Ammon's horn (tissue), 1 donor: ENCODE measurements at regions not wholly inside any gene's neighbourhood (a gene's known extent, or its start where the extent isn't known, plus 50 kb on each side); places are given as distances from the start of the nearest gene placed in this dataset.

ENCODE experiments used
- DNase-seq: peaks from one replicate; pipeline ENCODE4 v3.0.0-alpha.2; 2016; ENCODE audit warnings: low spot score

DNA sequence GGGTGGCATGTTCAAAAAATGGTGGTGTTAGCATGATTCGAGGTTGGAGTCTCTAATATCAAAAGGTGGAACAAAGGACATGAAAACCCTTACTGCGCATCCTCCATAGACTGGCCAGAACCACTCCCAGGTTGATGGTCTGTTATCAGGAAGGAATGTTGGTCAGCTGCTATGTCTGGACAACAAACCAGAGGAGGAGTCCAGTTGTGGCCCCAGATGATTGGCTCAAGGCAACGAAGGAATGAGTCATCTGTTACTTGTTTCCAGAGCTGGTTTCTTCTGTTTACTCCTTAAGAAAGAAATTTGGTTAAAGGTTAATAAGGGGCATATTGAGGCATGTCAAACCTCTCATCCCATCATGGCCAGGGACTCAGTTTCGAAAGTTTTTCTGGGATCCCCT lies 56.8 kb upstream of the GRIA4 start:
- no peak for DNase-seq

- no peak for DNase-seq
Observed at GRCh38 chr11:105548359-105548758, 61.5 kb upstream of the GRIA4 start.

DNA sequence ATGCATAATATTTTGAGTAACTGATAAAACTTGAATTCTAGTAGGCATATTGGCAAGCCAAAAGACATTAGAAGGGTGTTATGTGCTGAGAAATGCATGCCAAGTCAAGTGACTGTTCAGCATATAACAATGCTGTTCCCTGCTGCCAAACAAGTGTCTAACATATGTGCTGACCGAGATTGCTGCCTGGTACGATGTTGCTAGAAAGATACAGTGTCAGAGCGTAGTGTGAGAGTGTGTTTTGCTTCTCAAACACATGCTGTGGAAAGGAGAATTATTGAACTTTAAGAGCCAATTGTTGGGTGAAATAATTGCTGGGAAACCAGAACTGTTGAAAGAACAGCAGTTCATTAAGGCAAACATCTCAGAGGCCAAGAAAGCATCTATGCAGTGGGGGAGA lies 71.3 kb upstream of the GRIA4 start:
- DNase-seq = no peak

- no peak for DNase-seq
Observed at GRCh38 chr11:105537531-105537930, 72.3 kb upstream of the GRIA4 start.

GRCh38 chr11:105524286-105524685 lies 85.6 kb upstream of the GRIA4 start:
- DNase-seq = peak; percentile 17

DNA sequence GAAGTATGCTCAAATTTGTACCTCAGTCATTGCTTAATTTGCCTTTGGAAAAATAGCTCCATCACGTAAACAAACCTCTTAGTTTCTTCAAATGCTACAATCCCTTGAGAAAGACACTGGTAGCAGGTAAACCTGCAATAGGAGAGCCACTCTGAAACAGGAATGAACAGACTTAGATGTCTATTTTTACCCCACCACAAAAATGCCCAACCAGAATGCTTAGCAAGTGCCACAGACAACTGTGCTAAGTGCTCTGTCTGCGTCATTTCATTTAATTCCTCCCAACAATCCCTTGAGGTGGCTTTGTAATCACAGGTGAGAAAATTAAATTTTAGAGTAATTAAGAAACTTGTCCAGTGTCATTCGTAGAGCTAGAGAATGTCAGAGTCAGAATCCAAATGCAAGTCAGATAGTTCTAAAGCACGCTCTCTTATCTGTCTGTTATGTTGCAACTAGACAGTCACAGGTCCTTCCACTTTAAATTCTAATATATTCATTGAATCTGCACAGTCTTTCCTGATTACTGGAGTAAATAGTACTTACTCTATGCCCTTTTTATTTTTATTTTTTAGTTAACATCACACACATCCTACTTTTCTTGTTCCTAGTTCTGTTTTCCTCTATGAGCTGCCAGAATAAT lies 89.0 kb upstream of the GRIA4 start:
- DNase-seq = no peak

GRCh38 chr11:105507496-105508254 lies 102.2 kb upstream of the GRIA4 start:
- DNase-seq = no peak

- DNase-seq = no peak
Observed at GRCh38 chr11:105492010-105492409, 117.9 kb upstream of the GRIA4 start.

DNA sequence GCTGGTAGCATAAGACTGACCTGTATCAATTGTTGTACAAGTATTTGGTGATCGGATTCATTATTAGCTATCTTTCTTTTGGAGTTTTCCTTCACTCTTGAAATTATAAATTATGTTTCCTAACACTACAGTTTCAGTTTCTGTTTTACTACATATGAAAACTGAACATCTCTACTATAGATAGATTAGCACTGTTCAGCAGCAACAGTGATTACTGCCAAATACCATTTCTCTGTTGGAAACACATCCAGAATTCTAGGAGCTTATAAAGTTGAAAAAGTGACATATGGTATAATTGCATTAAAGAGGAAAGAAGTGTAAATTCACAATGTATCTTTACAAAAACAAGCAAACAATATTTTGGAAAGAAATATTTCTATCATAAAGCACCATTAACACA lies 118.5 kb upstream of the GRIA4 start:
- no peak for DNase-seq

DNA sequence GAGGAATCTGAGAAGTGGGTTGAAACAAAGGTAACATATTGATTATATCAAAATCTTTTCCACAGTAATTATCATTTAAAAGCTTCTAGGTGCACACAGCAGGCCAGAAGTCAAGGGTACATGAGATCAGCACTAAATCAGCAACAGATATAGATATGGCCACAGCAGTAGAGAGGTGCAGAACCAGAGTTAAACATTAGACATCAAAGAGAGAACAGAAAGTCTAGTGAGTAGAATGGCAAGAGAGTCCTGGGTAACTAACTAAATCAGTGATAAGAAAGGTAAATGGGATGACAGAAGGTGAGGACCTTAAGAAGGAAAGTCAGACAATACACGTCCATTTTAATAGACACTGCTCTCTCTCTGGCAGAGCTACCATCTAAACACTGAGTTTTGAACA lies 119.5 kb upstream of the GRIA4 start:
- DNase-seq = no peak

DNA sequence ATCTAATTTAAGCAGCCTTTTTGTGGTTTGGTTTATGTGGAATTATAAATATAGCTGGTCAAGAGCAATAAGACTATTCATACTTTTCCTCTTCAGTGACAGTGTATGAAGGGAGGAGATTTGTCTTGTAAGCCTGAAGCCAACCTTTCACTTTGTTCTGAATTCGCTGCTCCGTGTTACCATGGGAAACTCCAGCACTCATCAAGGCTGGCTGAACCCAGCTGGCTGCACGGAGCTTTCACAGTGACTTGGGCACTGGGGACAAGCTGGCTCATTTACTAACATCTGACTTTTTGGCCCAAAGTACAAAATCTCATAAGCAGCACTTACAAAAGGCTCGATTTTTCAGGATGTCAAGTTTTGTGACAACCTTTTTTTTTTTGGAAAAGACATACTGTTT lies 120.4 kb upstream of the GRIA4 start:
- peak; percentile 77 for DNase-seq

DNA sequence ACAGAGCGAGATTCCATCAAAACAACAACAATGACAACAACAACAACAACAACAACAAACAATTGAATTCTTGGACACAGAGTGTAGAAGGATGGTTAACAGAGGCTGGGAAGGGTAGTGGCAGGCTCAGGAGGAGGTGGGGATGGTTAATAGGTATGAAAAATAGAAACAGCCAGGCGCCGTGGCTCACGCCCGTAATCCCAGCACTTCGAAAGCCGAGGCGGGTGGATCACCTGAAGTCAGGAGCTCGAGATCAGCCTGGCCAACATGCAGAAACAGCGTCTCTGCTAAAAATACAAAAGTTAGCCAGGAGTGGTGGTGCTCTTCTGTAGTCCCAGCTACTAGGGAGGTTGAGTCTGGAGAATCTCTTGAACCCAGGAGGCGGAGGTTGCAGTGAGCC lies 122.9 kb upstream of the GRIA4 start:
- no peak for DNase-seq

DNA sequence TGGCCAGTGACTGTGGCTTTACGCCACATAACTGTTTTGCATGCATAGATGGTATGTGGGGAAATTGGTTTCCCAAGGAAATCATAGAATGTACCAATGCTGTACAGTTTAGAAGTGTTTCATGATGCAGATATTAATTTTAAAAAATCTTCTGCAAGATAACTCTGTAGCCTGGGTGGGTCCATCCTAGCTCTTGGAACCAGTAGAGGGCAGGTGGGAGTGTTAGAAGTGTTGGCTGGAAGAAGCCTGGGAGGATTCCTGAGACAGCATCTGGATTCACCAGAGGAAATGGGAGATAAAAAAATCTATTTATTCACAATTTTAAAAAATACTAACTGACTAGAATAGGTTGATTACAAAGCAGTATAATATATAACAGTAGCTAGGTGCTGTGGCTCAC lies 139.9 kb upstream of the GRIA4 start:
- DNase-seq = no peak

- DNase-seq = no peak
Observed at GRCh38 chr11:105468154-105468553, 141.7 kb upstream of the GRIA4 start.

- DNase-seq = no peak
Observed at GRCh38 chr11:105466582-105467228, 143.2 kb upstream of the GRIA4 start.

- no peak for DNase-seq
Observed at GRCh38 chr11:105458071-105458470, 151.8 kb upstream of the GRIA4 start.

DNA sequence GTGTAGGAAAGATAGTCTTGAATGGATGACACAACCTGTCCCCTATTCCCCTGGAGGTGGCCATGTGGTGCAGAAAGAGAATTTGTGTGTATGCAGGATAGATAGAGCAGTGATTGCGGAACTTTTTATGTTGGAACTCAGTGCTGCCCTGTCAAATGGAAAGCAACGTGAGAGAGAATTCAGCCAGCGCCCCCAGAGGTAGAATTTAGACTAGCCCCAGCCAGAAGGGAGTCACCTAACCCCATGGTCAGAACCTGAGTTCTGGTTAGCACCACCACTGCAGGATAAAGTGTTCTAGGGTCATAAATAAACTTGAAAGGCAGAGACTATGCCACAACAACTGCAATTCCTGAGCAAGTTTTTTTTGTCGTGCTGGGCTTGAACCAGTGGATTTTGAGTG lies 152.9 kb upstream of the GRIA4 start:
- DNase-seq = no peak

DNA sequence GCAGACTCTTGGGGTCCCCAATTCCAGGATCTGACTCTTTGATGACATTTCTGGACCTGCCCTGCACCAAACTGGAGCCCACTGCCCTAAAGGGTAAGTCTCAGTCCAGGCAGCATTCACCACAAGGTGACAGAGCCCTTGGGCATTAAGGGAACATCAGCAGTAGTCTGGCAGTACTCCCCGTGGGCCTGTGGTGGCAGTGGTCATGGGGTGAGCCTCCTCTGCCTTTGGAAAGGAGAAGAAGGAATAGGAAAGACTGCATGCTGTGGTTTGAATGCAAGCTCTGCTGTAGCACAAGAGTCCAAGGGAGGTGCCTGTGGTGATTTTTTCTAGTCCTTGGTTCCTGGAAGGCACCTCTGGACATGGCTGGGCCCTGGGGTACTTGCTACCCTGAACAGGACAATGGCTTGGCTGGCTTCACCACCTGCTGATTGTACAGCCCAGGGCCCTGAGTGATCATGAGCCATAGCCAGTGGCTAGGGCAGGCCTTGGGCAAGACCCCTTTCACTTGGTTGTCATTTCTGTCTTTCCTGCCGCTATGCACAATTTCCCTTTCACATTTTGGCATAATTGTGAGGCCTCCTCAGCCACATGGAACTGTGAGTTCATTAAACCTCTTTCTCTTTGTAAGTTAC lies 160.7 kb upstream of the GRIA4 start:
- DNase-seq = no peak

- no peak for DNase-seq
Observed at GRCh38 chr11:105448703-105449079, 161.2 kb upstream of the GRIA4 start.

GRCh38 chr11:105447936-105448702 lies 161.8 kb upstream of the GRIA4 start:
- no peak for DNase-seq

GRCh38 chr11:105443623-105444022 lies 166.2 kb upstream of the GRIA4 start:
- DNase-seq = no peak
